Lower leg skin (tissue), 4 donors: ENCODE measurements at regions not wholly inside any gene's neighbourhood (a gene's known extent, or its start where the extent isn't known, plus 50 kb on each side); places are given as distances from the start of the nearest gene placed in this dataset.

Experiments used
- DNase-seq, 2 donors: peaks; one replicate each; pipeline ENCODE4 v3.0.0-alpha.2; 2019; ENCODE audit warnings: low spot score in 2 of 2
- H3K4me3 ChIP-seq: fragments of 200-600 bp; sonication (generic); 2 replicates; pipeline ENCODE4 v1.5.1; 2017; ENCODE audit warnings: mild to moderate bottlenecking, low read depth; ENCODE audit not compliant: poor library complexity, severe bottlenecking
- CTCF ChIP-seq, 3 donors: fragments of 450-650 bp; IDR thresholded peaks; one replicate each; pipeline ENCODE4 v1.5.1; 2016; ENCODE audit warnings: antibody characterized with exemption in 3 of 3, mild to moderate bottlenecking in 3 of 3, moderate library complexity in 2 of 3
- POLR2A ChIP-seq, 2 donors: fragments of 450-650 bp; IDR thresholded peaks; one replicate each; pipeline ENCODE4 v1.6.1; 2016 to 2017; ENCODE audit warnings: antibody characterized with exemption in 2 of 2, mild to moderate bottlenecking in 1 of 2, moderate library complexity in 1 of 2
- WGBS, 2 donors: methylation state at CpG; one replicate each; pipeline ENCODE4 v1.1.5; 2018; 5-methylcytosine and 5-hydroxymethylcytosine counted together
- intact Hi-C: fragments of 100-400 bp; cut with DNase I; formaldehyde crosslinking; loops from one replicate; pipeline ENCODE4 v1.15.0; 2023; ENCODE audit warnings: low total_unique reads

DNA sequence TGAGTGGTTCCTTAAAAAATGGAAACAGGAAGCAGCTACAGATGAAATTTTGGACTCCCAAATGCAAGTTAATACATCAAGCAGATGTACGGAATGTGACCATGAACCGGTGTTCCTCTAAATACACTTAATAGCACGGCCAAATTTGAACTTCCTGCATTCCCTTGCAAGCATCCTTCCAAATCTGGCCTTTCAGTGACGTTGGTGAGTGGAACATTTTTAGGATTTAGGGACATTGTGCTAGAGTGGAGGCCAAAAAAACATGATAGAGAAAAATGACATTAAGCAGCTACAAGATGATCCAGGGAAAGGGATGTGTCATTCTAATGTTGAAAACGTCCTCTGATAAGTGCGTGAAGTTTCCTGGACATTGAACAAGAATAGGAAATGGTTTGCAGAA lies 62.1 kb downstream of the CTAGE1 start:
- intact Hi-C loops: no loop called here
- no peak for DNase-seq
- TF ChIP-seq CTCF (IDR thresholded peaks at IDR 0.05) (no peak), POLR2A (IDR thresholded peaks at IDR 0.05) (no peak)
- H3K4me3 ChIP-seq: no peak overlapping the region
- 72 to 83% methylated on average over 6 of the region's 6 CpGs for WGBS, 2 donors

- 78 to 85% methylated on average over 6 of the region's 6 CpGs for whole genome bisulfite sequencing, 2 donors
- intact Hi-C loops: no loop called here
- DNase-seq: no peak
- no peak for TF ChIP-seq CTCF (IDR thresholded peaks at IDR 0.05)
- TF ChIP-seq POLR2A (IDR thresholded peaks at IDR 0.05): no peak
- no peak overlapping the region for H3K4me3 ChIP-seq
These were observed 62.6 kb downstream of the CTAGE1 start for GRCh38 chr18:22355069-22355468.

- DNase-seq: no peak
- TF ChIP-seq POLR2A (IDR thresholded peaks at IDR 0.05) (no peak), CTCF (IDR thresholded peaks at IDR 0.05) (no peak)
- WGBS, 2 donors: 67 to 75% methylated on average over 8 of the region's 8 CpGs
- no peak overlapping the region for H3K4me3 ChIP-seq
- intact Hi-C loops: no loop called here
These were observed 67.7 kb downstream of the CTAGE1 start for GRCh38 chr18:22349966-22350365.

DNA sequence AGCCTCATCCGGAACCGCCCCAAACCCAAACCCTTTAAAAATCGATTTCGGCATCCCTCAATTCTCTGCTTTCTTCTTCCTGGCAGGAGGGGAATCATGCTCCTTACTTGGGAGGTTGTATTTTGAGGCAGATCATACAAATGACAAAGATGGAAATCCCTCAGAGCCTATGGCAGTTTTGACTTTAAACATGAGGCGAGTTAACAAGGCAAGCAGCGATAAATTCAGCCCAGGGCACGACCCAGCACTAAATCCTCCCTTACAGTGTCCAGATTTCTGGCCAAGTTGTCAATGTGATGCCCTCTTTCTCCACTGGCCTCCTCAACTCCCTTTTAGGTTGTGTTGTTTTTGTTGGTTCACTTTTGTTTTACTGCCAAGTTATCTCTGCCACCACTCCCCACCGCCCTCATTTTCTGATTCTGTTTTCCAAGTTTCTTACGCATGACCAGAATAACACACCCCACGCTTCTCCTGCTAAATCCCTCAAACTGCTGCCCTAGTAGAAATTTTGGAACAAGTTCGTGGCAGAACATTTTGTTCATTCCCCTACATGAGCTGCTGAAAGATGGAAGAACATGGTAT lies 68.3 kb downstream of the CTAGE1 start:
- 28 to 35% methylated on average over 11 of the region's 11 CpGs for WGBS, 2 donors
- H3K4me3 ChIP-seq: no peak overlapping the region
- DNase-seq: no peak
- intact Hi-C loops: no loop called here
- TF ChIP-seq CTCF (IDR thresholded peaks at IDR 0.05): no peak
- TF ChIP-seq POLR2A (IDR thresholded peaks at IDR 0.05): no peak

DNA sequence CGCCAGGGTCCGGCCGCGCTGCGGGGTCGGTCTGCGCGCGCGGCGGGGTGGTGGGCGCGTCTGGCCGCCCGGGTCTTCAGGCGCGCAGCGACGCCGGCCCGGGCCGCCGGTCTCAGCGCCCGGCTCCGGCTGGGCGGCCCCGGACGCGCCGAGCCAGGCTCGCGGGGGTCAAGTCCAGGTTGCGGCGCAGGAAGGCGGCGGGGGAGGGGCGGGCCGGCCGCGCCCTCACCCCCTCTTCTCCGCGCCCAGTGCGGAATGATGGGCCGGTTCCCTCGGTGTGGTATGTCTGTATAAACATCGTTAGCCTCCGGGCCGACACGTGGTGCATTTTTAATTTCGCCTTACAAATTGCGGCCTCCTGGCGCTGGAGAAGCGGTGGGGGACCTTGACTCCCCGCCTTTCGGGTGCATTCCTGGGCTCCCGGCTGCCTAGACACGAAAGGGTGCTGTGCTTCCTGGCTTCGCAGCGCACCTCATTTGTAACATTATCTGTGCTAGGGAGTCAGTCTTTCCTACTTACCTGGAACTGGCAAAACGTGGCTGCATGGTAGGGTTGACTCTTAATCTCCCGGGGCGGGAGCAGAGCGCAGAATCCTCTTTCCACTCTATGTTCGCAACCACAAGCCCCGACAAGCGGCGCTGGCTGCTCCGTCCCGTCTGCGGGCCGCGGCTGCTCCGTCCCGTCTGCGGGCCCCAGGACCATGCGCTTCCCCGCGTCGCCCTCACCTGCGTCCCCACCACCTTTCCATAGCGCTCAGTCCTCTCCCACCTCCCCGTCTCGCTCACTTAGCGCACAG lies 69.0 kb downstream of the CTAGE1 start:
- WGBS, 2 donors: 2% methylated on average over 41 to 57 of the region's 85 CpGs
- H3K4me3 ChIP-seq: no peak overlapping the region
- TF ChIP-seq POLR2A (IDR thresholded peaks at IDR 0.05): no peak
- no peak for TF ChIP-seq CTCF (IDR thresholded peaks at IDR 0.05)
- intact Hi-C loops: no loop called here
- DNase-seq: no peak
